ENCODE measurements at regions not wholly inside any gene's neighbourhood (a gene's known extent, or its start where the extent isn't known, plus 50 kb on each side); places are given as distances from the start of the nearest gene placed in this dataset.

DNA sequence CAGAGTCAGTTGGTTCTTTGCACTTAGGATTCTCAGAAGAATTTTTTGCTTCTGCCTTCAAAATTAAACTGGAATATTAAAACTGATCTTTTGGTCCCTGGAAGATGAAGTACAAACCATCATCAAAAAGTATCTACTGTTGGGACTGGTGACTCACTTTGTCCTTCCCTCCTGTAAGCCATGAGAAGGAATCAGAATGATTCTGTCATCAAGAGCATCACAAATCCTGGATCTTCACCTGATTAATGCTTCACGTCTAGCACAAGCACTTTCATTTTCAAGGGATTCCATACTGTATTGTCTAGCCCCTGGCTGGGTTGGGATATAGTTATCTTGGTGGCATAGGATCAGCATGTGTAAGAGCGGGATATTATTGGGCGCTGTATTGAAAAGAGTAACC lies 69.3 kb upstream of the CYP1B1 start:
- peak overlapping the region; percentile 73 for H3K14ac ChIP-seq (replicated peaks; ENCODE audit: low read depth, low read length)
- no peak overlapping the region for H3K9ac ChIP-seq (ENCODE audit: low read depth, low read length)
- peak overlapping the region; percentile 72; the same call in 1 of the 3 replicates for H2BK15ac ChIP-seq (ENCODE audit: low read depth, low read length)
- TF ChIP-seq MXI1 (IDR thresholded peaks at IDR 0.05; ENCODE audit: borderline replicate concordance, low read depth, low read length), result no peak
- TF ChIP-seq NFE2L2 (IDR thresholded peaks at IDR 0.05; ENCODE audit: low read depth, low read length), result no peak
- no peak for TF ChIP-seq FOS (IDR thresholded peaks at IDR 0.05; ENCODE audit: low read depth, low read length)
- no peak for TF ChIP-seq SMC3 (IDR thresholded peaks at IDR 0.05; ENCODE audit: low read depth, low read length)
- TF ChIP-seq CHD1 (IDR thresholded peaks at IDR 0.05; ENCODE audit: low read depth, low read length), result no peak
- H3K36me3 ChIP-seq (ENCODE audit: control insufficient read depth, insufficient read depth, low read length), result no peaks in the 10 kb centered on the region
- ATAC-seq (ENCODE audit: low read depth), result no peak
- dilution Hi-C loops (cut with HindIII; ENCODE audit: low sequenced_read_pairs, unreplicated experiment), result no loop called here
- peaks cover 6% of the 10 kb centered on the region; the same call in 1 of the 2 replicates for H3K9me1 ChIP-seq (ENCODE audit: insufficient read depth, low read length)
- no peaks in the 10 kb centered on the region for H3K79me1 ChIP-seq (ENCODE audit: low read depth in 1 of 2, low read length in 2 of 2)
- H2BK20ac ChIP-seq (ENCODE audit: low read depth, low read length), result peak overlapping the region; percentile 82
- H3K56ac ChIP-seq (ENCODE audit: extremely low read depth, insufficient read depth, low read length), result no peak overlapping the region
- H2AK9ac ChIP-seq (replicated peaks; ENCODE audit: low read depth, low read length, poor library complexity), result no peak overlapping the region
- peak overlapping the region; percentile 98 for H2BK5ac ChIP-seq (ENCODE audit: low read depth, low read length, poor library complexity, severe bottlenecking)
- in situ Hi-C loops (cut with MboI; ENCODE audit: low sequenced_read_pairs), result no loop called here
- H3K27me3 ChIP-seq (ENCODE audit: control insufficient read depth, insufficient read depth, low read length), result no peaks in the 10 kb centered on the region
- intact Hi-C loops (cut with micrococcal nuclease), result loop anchor here (10.0 kb wide), 1 partner anchor 120 kb away; no protein-coding TSS in a partner anchor
- peak overlapping the region in 1 of 2 experiments; percentile 67; a peak in 2 of 4 replicates for H4K8ac ChIP-seq (ENCODE audit: low read depth in 2 of 2, low read length in 2 of 2)
- peak overlapping the region; percentile 98 for H3K18ac ChIP-seq (ENCODE audit: low read depth, low read length)
- peak overlapping the region; percentile 45 for H4K5ac ChIP-seq (ENCODE audit: low read depth, low read length)
- no peaks in the 10 kb centered on the region for H3K9me3 ChIP-seq (ENCODE audit: control insufficient read depth, insufficient read depth, low read length)
- H3K23ac ChIP-seq (ENCODE audit: low read depth, low read length), result no peak overlapping the region
- peak overlapping the region; percentile 95; the same call in 1 of the 2 replicates for H3K27ac ChIP-seq (ENCODE audit: insufficient read depth, low read length)
- H2AK5ac ChIP-seq (ENCODE audit: low read depth, low read length), result peak overlapping the region; percentile 45
- no TSS peak for BruUV-seq (replicated peaks)
- no peak overlapping the region for H3K4me2 ChIP-seq (ENCODE audit: low read depth, low read length)
- ChIA-PET POLR2A (ENCODE audit: unreplicated experiment) (no interaction called here), CTCF (no interaction called here)
- WGBS, 2 experiments (ENCODE audit: extremely low coverage in 2 of 2, insufficient read length in 1 of 2), result 100% methylated on average over 2 of the region's 3 CpGs; no CpG with 5 or more reads in 1 of the 2 experiments
- no peak overlapping the region for H3K4me3 ChIP-seq (ENCODE audit: insufficient read depth, low read depth, low read length)
- H2BK120ac ChIP-seq (ENCODE audit: low read depth, low read length), result peak overlapping the region; percentile 75
- H2AFZ ChIP-seq (replicated peaks; ENCODE audit: low read length, poor library complexity), result no peak overlapping the region
- no peaks in the 10 kb centered on the region for H4K20me1 ChIP-seq (ENCODE audit: insufficient read depth, low read length)
- peaks cover 12% of the 10 kb centered on the region for H3K4me1 ChIP-seq (ENCODE audit: control insufficient read depth, insufficient read depth, low read length)
- H4K91ac ChIP-seq (ENCODE audit: insufficient read depth, low read depth, low read length), result peak overlapping the region; percentile 53
- DNase-seq, result no peak
- H3K4ac ChIP-seq (ENCODE audit: low read depth, low read length), result peak overlapping the region; percentile 74; the same call in 1 of the 2 replicates
